NCI-H2029 treated with DMSO at 0.1 percent for 48 hours (cell line): ENCODE measurements at regions not wholly inside any gene's neighbourhood (a gene's known extent, or its start where the extent isn't known, plus 50 kb on each side); places are given as distances from the start of the nearest gene placed in this dataset.

ENCODE experiments used
- DNase-seq: peaks from one replicate; lab custom pipeline; 2025; lab: John Stamatoyannopoulos, UW

DNA sequence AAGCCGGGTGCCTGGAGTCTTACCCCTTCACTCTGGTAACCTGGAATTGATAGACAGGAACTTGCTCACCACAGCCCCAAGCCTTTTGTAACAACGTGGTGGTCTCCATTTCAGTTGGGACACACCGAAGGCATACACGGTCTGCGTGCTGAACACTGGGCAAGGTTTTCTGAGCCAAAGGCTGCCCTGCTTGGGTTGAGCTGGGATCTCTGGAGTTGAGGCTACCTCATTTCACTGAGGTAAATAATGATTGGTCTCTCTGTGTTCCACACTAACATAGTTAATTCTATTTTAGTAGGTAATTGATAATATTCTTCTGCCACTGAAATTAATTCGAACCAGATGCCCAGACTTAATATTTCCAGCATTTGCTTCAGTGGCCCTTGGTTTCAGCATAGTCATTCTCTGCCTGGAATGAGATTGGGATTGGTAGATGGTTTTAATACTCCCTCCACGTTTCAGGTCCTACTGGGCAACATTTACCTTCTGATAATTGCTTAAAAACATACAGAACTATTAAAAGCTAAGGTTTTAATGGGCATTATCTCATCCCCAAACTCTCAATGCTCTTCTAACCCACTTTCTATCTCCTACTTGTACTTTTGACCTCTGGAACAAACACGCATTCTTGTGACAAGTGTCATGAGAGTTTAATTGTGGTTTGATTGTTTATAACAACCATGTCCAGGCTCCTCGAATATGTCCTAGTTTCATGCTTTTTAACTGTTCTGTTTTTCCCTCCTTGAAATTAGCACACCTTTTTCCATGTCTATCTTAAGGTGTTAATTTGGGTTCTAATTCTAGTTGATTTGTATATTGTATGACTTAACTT is 202.3 kb upstream of the KLF6 start:
- DNase-seq, result no peak

GRCh38 chr10:3986493-3987142 is 201.6 kb upstream of the KLF6 start:
- DNase-seq, result no peak

GRCh38 chr10:3982746-3983442 is 197.9 kb upstream of the KLF6 start:
- no peak for DNase-seq

GRCh38 chr10:3981300-3981699 is 196.3 kb upstream of the KLF6 start:
- DNase-seq, result no peak

- DNase-seq, result no peak
These were observed 195.7 kb upstream of the KLF6 start for GRCh38 chr10:3980660-3981059.

- no peak for DNase-seq
These were observed 195.1 kb upstream of the KLF6 start for GRCh38 chr10:3980144-3980543.

DNA sequence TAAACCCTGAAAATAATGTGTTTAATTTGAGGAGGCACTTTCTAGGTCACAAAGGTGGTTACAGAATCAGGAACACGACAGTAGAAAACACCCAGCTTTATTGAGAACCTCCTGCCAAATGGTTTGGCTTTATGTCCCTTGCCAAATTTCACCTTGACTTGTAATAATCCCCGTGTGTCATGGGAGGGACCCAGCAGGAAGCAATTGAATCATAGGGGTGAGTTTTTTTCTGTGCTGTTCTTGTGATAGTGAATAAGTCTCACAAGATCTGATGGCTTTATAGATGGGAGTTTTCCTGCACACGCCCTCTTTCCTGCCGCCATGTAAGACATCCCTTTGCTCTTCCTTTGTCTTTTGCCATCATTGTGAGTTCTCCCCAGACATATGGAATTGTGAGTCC is 193.8 kb upstream of the KLF6 start:
- no peak for DNase-seq

- no peak for DNase-seq
These were observed 193.2 kb upstream of the KLF6 start for GRCh38 chr10:3978174-3978573.

GRCh38 chr10:3977761-3978160 is 192.8 kb upstream of the KLF6 start:
- DNase-seq, result no peak

GRCh38 chr10:3976718-3977117 is 191.7 kb upstream of the KLF6 start:
- DNase-seq, result no peak

DNA sequence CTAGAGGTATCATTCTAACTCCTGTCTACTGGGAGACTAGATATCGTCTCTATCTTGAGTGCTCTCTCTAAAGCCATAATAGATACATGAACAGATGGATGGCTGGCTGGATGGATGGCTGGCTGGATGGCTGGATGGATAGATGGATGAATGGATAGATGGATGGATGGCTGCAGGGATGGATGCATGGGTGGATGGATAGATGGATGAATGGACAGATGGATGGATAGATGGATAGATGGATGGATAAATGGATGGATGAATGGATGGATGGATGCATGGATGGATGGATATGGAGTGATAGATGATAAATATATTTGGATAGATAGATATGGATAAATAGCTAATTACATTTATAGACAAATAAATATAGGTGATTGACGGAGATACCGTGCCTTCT is 191.2 kb upstream of the KLF6 start:
- DNase-seq, result no peak

GRCh38 chr10:3975016-3975415 is 190.0 kb upstream of the KLF6 start:
- no peak for DNase-seq

DNA sequence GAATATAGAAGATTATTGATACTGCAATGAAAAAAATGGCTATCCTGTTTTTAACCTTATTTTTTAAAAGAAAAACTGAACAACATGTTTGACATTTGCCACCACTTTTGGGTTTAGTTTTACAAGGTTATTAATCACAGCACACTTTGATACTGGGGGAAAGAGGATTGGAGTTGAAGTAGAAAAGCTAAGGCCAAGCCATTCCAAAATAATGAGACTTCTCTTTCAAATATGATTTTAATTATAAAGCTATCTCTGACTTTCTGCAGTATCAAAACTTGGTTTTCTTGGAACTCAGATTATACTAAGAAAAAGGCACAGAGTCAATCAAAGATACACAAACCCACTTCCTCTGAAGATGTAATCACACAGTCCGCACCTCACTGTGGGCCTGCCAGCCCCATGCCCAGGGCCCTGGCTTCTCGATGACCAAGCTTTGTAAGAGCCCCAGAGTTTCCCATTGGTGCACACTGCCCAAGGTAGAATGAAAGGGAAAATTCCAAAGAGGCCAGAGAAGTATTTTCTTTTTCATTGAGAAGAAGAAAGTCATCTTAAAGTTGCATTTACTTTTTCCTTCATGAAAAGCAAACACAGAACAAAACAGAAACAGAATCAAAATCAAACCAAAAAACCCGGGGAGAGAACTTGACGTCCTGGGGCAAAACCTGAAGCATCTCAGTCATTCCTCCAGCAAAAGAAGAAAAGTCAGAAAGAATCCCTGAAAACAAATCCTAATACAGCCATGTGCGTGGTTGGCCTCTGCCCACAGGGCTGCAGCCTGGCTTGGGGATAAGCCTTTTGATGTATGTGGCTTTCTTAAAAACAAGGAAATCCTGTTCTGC is 187.7 kb upstream of the KLF6 start:
- DNase-seq, result no peak

DNA sequence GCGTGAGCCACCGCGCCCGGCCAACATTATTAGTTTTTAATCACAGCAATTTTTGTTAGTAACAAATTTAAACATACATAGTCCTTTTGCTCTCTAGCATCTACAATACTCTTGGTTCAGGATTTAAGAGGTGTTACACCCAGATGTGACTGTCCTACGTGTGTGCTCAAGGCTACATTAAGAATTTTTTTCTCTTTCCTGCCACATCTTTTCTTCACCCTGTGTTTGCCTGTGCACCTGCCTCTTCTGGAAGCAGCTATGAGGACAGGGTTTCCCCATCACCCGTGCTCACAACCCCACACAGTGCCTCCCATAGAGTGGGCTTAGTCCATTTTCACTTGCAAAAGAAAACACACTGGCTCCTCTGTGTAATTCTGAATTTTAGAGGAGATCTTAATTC is 186.7 kb upstream of the KLF6 start:
- no peak for DNase-seq

- DNase-seq, result no peak
These were observed 185.1 kb upstream of the KLF6 start for GRCh38 chr10:3969876-3970666.

GRCh38 chr10:3968727-3969126 is 183.7 kb upstream of the KLF6 start:
- no peak for DNase-seq

DNA sequence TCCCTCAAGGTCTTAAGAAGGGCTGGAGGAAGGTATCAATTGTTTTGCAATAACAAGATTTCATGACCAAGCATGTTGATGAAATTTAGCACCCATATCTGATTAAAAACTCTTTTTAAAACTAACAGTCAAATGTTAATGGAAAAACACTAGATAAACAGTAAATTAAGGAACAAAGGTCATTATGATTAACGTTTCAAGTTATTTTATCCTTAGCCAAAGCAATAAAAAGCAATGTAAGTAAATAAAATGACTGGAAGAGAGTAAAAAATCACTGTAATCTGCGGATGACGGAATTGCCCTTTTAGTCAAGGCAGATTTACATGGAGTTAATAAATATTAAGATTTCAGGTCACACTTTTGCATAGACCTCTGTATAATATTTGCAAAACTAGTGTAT is 179.5 kb upstream of the KLF6 start:
- DNase-seq, result no peak

GRCh38 chr10:3963191-3963673 is 178.2 kb upstream of the KLF6 start:
- DNase-seq, result peak; percentile 56

GRCh38 chr10:3961082-3961481 is 176.1 kb upstream of the KLF6 start:
- no peak for DNase-seq

DNA sequence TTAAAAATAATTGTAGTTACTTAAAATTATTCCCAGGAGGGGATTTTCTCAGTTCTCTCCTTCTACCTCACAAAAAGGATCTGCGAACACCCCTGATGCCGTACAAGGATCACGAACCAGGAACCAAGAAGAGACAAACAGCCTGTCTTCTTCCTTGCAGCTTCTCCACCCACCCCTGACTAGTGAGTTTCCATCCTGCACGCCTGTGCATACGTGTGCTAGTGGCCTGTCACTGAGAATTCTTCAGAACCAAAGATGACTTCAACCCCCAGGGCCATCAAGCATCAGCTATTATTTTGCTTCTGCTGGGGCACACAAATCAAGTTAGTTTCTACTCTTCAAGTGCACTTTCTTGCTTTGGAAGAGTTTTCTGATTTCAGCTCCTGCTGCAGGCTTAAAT is 175.5 kb upstream of the KLF6 start:
- DNase-seq, result no peak
